CD14-positive monocyte (primary cell): ENCODE measurements at regions not wholly inside any gene's neighbourhood (a gene's known extent, or its start where the extent isn't known, plus 50 kb on each side); places are given as distances from the start of the nearest gene placed in this dataset.

Source experiments
- DNase-seq, 3 donors: peaks; one replicate each; pipeline ENCODE4 v3.0.0-alpha.2; 2011 to 2022
- H2AFZ ChIP-seq: 2 replicates; pipeline ENCODE4 v1.6.0; 2012; ENCODE audit warnings: mild to moderate bottlenecking, low read depth, low read length, inconsistent platforms; ENCODE audit not compliant: insufficient read depth, poor library complexity, severe bottlenecking
- H3K27ac ChIP-seq, 2 donors: 1 replicate in 1 of 2; 2 replicates in 1 of 2; pipeline ENCODE4 v1.5.1; 2012 to 2013; ENCODE audit warnings: low read length in 2 of 2, control low read depth in 1 of 2, inconsistent platforms in 1 of 2, low read depth in 1 of 2, mild to moderate bottlenecking in 1 of 2
- H3K27me3 ChIP-seq, 2 donors: one replicate each; pipeline versions ENCODE4 v1.6.0 to v1.6.1; 2011 to 2013; ENCODE audit warnings: low read length in 2 of 2; ENCODE audit not compliant: control insufficient read depth in 2 of 2, insufficient read depth in 2 of 2
- H3K36me3 ChIP-seq, 2 donors: replicated peaks in 1 of 2; 1 replicate in 1 of 2; 2 replicates in 1 of 2; pipeline versions ENCODE4 v1.5.1 to v1.6.1; 2012 to 2013; ENCODE audit warnings: low read length in 2 of 2, control low read depth in 1 of 2, inconsistent platforms in 1 of 2, mild to moderate bottlenecking in 1 of 2; ENCODE audit not compliant: insufficient read depth in 2 of 2, control insufficient read depth in 1 of 2
- H3K4me1 ChIP-seq, 2 donors: 1 replicate in 1 of 2; 2 replicates in 1 of 2; pipeline versions ENCODE4 v1.5.1 to v1.6.1; 2012 to 2013; ENCODE audit warnings: low read length in 2 of 2, control low read depth in 1 of 2, inconsistent platforms in 1 of 2, mild to moderate bottlenecking in 1 of 2, moderate library complexity in 1 of 2; ENCODE audit not compliant: insufficient read depth in 2 of 2, control insufficient read depth in 1 of 2
- H3K4me2 ChIP-seq: replicated peaks from 2 replicates; pipeline ENCODE3; 2012; ENCODE audit warnings: low read length, moderate library complexity, mild to moderate bottlenecking; ENCODE audit not compliant: poor library complexity, severe bottlenecking; ENCODE audit errors: extremely low read depth
- H3K4me3 ChIP-seq, 3 experiments: fragments of 200-600 bp in 1 of 3; sonication (generic) in 1 of 3; replicated peaks in 1 of 3; 1 replicate in 2 of 3; 2 replicates in 1 of 3; pipeline ENCODE4 v1.5.1; 2011 to 2013; ENCODE audit warnings: low read length in 3 of 3, mild to moderate bottlenecking in 3 of 3, control low read depth in 2 of 3, low read depth in 2 of 3, inconsistent platforms in 1 of 3, moderate library complexity in 1 of 3
- H3K79me2 ChIP-seq: 2 replicates; pipeline ENCODE4 v1.6.0; 2012; ENCODE audit warnings: mild to moderate bottlenecking, control low read depth, inconsistent platforms, low read length, moderate library complexity; ENCODE audit not compliant: insufficient read depth
- H3K9ac ChIP-seq: 2 replicates; pipeline ENCODE4 v1.6.0; 2017; ENCODE audit warnings: low read length, mild to moderate bottlenecking; ENCODE audit not compliant: insufficient read depth, poor library complexity, severe bottlenecking
- H3K9me3 ChIP-seq, 2 donors: replicated peaks in 1 of 2; 1 replicate in 1 of 2; 2 replicates in 1 of 2; pipeline versions ENCODE4 v1.5.1 to v1.6.1; 2012 to 2013; ENCODE audit warnings: low read length in 2 of 2, control low read depth in 1 of 2; ENCODE audit not compliant: control insufficient read depth in 1 of 2, insufficient read depth in 1 of 2
- H4K20me1 ChIP-seq: 2 replicates; pipeline ENCODE4 v1.6.0; 2012; ENCODE audit warnings: mild to moderate bottlenecking, low read length, control low read depth, moderate library complexity; ENCODE audit not compliant: insufficient read depth
- H3K27ac Mint-ChIP-seq, 7 donors: one replicate each; pipeline ENCODE4 v1.8.0; 2020; ENCODE audit warnings: mild to moderate bottlenecking in 7 of 7, mixed read lengths in 7 of 7, moderate library complexity in 6 of 7, inconsistent platforms in 2 of 7
- H3K27me3 Mint-ChIP-seq, 3 donors: one replicate each; pipeline ENCODE4 v1.8.0; 2021 to 2022; ENCODE audit warnings: low read depth in 3 of 3, mild to moderate bottlenecking in 3 of 3, mixed read lengths in 3 of 3, moderate library complexity in 3 of 3, inconsistent platforms in 1 of 3
- H3K36me3 Mint-ChIP-seq, 2 donors: one replicate each; pipeline ENCODE4 v1.8.0; 2020; ENCODE audit warnings: mixed read lengths in 2 of 2, inconsistent platforms in 1 of 2, mild to moderate bottlenecking in 1 of 2
- H3K4me1 Mint-ChIP-seq: one replicate; pipeline ENCODE4 v1.8.0; 2020; ENCODE audit warnings: mild to moderate bottlenecking, mixed read lengths
- H3K4me3 Mint-ChIP-seq, 2 donors: one replicate each; pipeline ENCODE4 v1.8.0; 2020; ENCODE audit warnings: mild to moderate bottlenecking in 2 of 2, mixed read lengths in 2 of 2, moderate library complexity in 1 of 2
- H3K9me3 Mint-ChIP-seq, 7 donors: one replicate each; pipeline ENCODE4 v1.8.0; 2020 to 2022; ENCODE audit warnings: mixed read lengths in 7 of 7, mild to moderate bottlenecking in 6 of 7, moderate library complexity in 6 of 7, inconsistent platforms in 2 of 7
- WGBS: methylation state at CpG from one replicate; pipeline ENCODE4 v1.1.5; 2013; ENCODE audit warnings: missing lambda C conversion rate; ENCODE audit not compliant: insufficient coverage; 5-methylcytosine and 5-hydroxymethylcytosine counted together
- intact Hi-C, 2 donors: fragments of 100-400 bp; cut with micrococcal nuclease; formaldehyde crosslinking; loops; one replicate each; pipeline versions ENCODE4 v1.15.0 to v1.15.1; 2023
- TF ChIP-seq, protein P1 (sequence below): fragments of 200-600 bp; IDR thresholded peaks from one replicate; pipeline ENCODE4 v1.8.0; 2022; ENCODE audit warnings: antibody characterized with exemption, mild to moderate bottlenecking

- WGBS, result no CpG with 5 or more reads among the region's 2 CpGs
- H3K4me3 Mint-ChIP-seq, result no peak overlapping the region
Observed at GRCh38 chr2:105654474-105655004, 90.2 kb upstream of the NCK2 start.

DNA sequence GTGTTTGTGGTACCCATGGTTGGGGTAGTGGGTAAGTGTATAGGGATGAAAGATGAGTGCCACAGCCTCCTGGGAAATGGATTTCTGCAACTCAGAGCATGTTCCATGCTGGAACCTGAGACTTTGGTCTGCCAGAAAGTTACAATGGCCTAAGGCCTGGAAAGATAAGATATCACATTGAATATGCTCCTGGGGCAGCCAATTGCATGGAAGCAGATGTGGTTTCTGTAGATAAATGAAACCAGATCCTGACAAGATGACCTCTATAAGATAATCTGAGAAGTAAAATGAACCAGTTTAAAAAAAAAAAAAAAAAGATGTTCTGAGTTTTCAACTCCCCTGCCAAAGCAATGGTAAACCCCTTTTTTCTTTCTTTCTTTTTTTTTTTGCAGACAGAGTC, 91.4 kb upstream of the NCK2 start:
- Mint-ChIP-seq H3K9me3 (peaks cover 1 to 5% (median 3%) of the 10 kb centered on the region in 7 donors), H3K27ac (no peak overlapping the region), H3K27me3 (no peaks in the 10 kb centered on the region), H3K4me3 (no peak overlapping the region), H3K36me3 (no peaks in the 10 kb centered on the region), H3K4me1 (no peaks in the 10 kb centered on the region)
- Histone ChIP-seq H3K4me3 (no peak overlapping the region), H3K4me2 (no peak overlapping the region), H3K79me2 (no peaks in the 10 kb centered on the region), H3K9me3 (peaks cover 0 to 3% of the 10 kb centered on the region in 2 donors), H2AFZ (no peak overlapping the region), H3K36me3 (no peaks in the 10 kb centered on the region), H4K20me1 (no peaks in the 10 kb centered on the region), H3K27me3 (no peaks in the 10 kb centered on the region), H3K27ac (no peak overlapping the region), H3K4me1 (no peaks in the 10 kb centered on the region), H3K9ac (no peak overlapping the region)
- DNase-seq, result no peak
- intact Hi-C loops, result no loop called here
- TF ChIP-seq, protein P1, sequence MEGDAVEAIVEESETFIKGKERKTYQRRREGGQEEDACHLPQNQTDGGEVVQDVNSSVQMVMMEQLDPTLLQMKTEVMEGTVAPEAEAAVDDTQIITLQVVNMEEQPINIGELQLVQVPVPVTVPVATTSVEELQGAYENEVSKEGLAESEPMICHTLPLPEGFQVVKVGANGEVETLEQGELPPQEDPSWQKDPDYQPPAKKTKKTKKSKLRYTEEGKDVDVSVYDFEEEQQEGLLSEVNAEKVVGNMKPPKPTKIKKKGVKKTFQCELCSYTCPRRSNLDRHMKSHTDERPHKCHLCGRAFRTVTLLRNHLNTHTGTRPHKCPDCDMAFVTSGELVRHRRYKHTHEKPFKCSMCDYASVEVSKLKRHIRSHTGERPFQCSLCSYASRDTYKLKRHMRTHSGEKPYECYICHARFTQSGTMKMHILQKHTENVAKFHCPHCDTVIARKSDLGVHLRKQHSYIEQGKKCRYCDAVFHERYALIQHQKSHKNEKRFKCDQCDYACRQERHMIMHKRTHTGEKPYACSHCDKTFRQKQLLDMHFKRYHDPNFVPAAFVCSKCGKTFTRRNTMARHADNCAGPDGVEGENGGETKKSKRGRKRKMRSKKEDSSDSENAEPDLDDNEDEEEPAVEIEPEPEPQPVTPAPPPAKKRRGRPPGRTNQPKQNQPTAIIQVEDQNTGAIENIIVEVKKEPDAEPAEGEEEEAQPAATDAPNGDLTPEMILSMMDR, result no peak

More at GRCh38 chr2:105654474-105655004, 90.2 kb upstream of the NCK2 start:
- Histone ChIP-seq H3K27me3 (no peaks in the 10 kb centered on the region), H3K9me3 (no peaks in the 10 kb centered on the region), H3K4me3 (no peak overlapping the region), H3K36me3 (no peaks in the 10 kb centered on the region), H3K9ac (no peak overlapping the region), H2AFZ (no peak overlapping the region), H4K20me1 (no peaks in the 10 kb centered on the region), H3K4me1 (no peaks in the 10 kb centered on the region), H3K27ac (no peak overlapping the region), H3K79me2 (no peaks in the 10 kb centered on the region), H3K4me2 (no peak overlapping the region)
- no peaks in the 10 kb centered on the region for H3K4me1 Mint-ChIP-seq
- intact Hi-C loops, result no loop called here
- no peaks in the 10 kb centered on the region for H3K36me3 Mint-ChIP-seq
- TF ChIP-seq, protein P1, result no peak
- H3K9me3 Mint-ChIP-seq, result peaks cover 0 to 7% (median 3%) of the 10 kb centered on the region in 7 donors
- no peak for DNase-seq
- H3K27ac Mint-ChIP-seq, result no peak overlapping the region
- H3K27me3 Mint-ChIP-seq, result no peaks in the 10 kb centered on the region
